A673 (cell line): ENCODE measurements at regions not wholly inside any gene's neighbourhood (a gene's known extent, or its start where the extent isn't known, plus 50 kb on each side); places are given as distances from the start of the nearest gene placed in this dataset.
"Not testable (repeated sequence)": the region's sequence is repeated elsewhere in the genome, so short reads cannot be mapped to it uniquely, and the experiment has no call there.

ENCODE experiments used
- BruUV-seq: library from RNA; stranded (reverse); fragments of 400-500 nt; replicated peaks from 2 replicates; lab custom pipeline; 2021; lab: Mats Ljungman, UMichigan
- CTCF ChIA-PET: fragments of 300-600 bp; sonication (Branson Sonifier 250); formaldehyde crosslinking; loops from one replicate; lab custom pipeline; 2022; ENCODE audit warnings: antibody characterized with exemption; lab: Charles Lee
- POLR2A ChIA-PET: fragments of 300-600 bp; sonication (Branson Sonifier 250); formaldehyde crosslinking; loops from one replicate; lab custom pipeline; 2022; ENCODE audit warnings: antibody characterized with exemption; ENCODE audit not compliant: low non-redundant PET; lab: Charles Lee
- DNase-seq: peaks from one replicate; pipeline ENCODE4 v3.0.0-alpha.2; 2015; ENCODE audit warnings: low spot score
- H3K27ac ChIP-seq: fragments of 200-600 bp; sonication (generic); 2 replicates; pipeline ENCODE4 v1.5.1; 2016; ENCODE audit warnings: mixed run types, low read depth, mild to moderate bottlenecking, mixed read lengths, antibody characterized with exemption, low read length; ENCODE audit not compliant: poor library complexity, severe bottlenecking
- H3K27me3 ChIP-seq: fragments of 200-600 bp; sonication (generic); replicated peaks from 2 replicates; pipeline ENCODE4 v1.6.1; 2017; ENCODE audit warnings: mixed run types, low read depth, mild to moderate bottlenecking, mixed read lengths, antibody characterized with exemption, low read length; ENCODE audit not compliant: insufficient read depth, poor library complexity
- H3K36me3 ChIP-seq: fragments of 200-600 bp; sonication (generic); 2 replicates; pipeline ENCODE4 v1.6.1; 2016; ENCODE audit warnings: mixed run types, mild to moderate bottlenecking, mixed read lengths, antibody characterized with exemption, low read length; ENCODE audit not compliant: insufficient read depth, poor library complexity, severe bottlenecking
- H3K4me1 ChIP-seq: fragments of 200-600 bp; sonication (generic); 2 replicates; pipeline ENCODE4 v1.6.1; 2017; ENCODE audit warnings: mixed run types, mild to moderate bottlenecking, mixed read lengths, antibody characterized with exemption, low read length; ENCODE audit not compliant: insufficient read depth, poor library complexity, severe bottlenecking
- H3K4me3 ChIP-seq: fragments of 200-600 bp; sonication (generic); 2 replicates; pipeline ENCODE4 v1.5.1; 2016; ENCODE audit warnings: low read depth, mixed run types, mild to moderate bottlenecking, mixed read lengths, low read length; ENCODE audit not compliant: poor library complexity, severe bottlenecking
- H3K9me3 ChIP-seq: fragments of 200-600 bp; sonication (generic); 2 replicates; pipeline ENCODE4 v1.6.1; 2016; ENCODE audit warnings: mixed run types, low read depth, mild to moderate bottlenecking, mixed read lengths, antibody characterized with exemption, low read length; ENCODE audit not compliant: poor library complexity, severe bottlenecking
- CTCF ChIP-seq: fragments of 300-800, 200-600 bp; sonication (generic); conservative IDR thresholded peaks from 2 replicates; pipeline ENCODE4 v1.5.1; 2017; ENCODE audit warnings: low read depth, mild to moderate bottlenecking, antibody characterized with exemption, low read length, moderate library complexity, mixed read lengths
- EZH2 ChIP-seq: fragments of 200-600 bp; sonication (generic); IDR thresholded peaks from 2 replicates; pipeline ENCODE4 v1.6.1; 2017; ENCODE audit warnings: borderline replicate concordance, low read depth, mild to moderate bottlenecking, mixed read lengths, antibody characterized with exemption, low read length; ENCODE audit not compliant: poor library complexity, severe bottlenecking
- intact Hi-C: fragments of 100-400 bp; cut with micrococcal nuclease; formaldehyde crosslinking; loops from one replicate; pipeline ENCODE4 v1.10.0; 2022; ENCODE audit not compliant: unreplicated experiment

- no peaks in the 10 kb centered on the region for H3K9me3 ChIP-seq
- no peak overlapping the region for H3K27ac ChIP-seq
- CTCF ChIA-PET = no interaction called here
- no TSS peak for BruUV-seq
- H3K4me1 ChIP-seq = no peaks in the 10 kb centered on the region
- TF ChIP-seq EZH2 (no peak), CTCF (no peak)
- no peaks in the 10 kb centered on the region for H3K36me3 ChIP-seq
- intact Hi-C loops = loop anchor here (5.0 kb wide), 2 partner anchors 77 to 677 kb away; no protein-coding TSS in a partner anchor
- no peaks in the 10 kb centered on the region for H3K27me3 ChIP-seq
- no peak overlapping the region for H3K4me3 ChIP-seq
- POLR2A ChIA-PET = no interaction called here
- DNase-seq = no peak
These were observed 453.9 kb upstream of the FSIP2 start for GRCh38 chr2:185284696-185285095.

GRCh38 chr2:185290012-185290411 is 448.6 kb upstream of the FSIP2 start:
- BruUV-seq, DNase-seq, H3K27ac ChIP-seq, POLR2A ChIA-PET, H3K9me3 ChIP-seq, H3K4me3 ChIP-seq, H3K36me3 ChIP-seq, H3K27me3 ChIP-seq, H3K4me1 ChIP-seq, CTCF ChIA-PET: not testable (repeated sequence)
- intact Hi-C loops = loop anchor here (2.0 to 5.0 kb wide), 2 partner anchors 449 to 967 kb away; partner anchors contain the start of gene FSIP2

GRCh38 chr2:185291035-185291647 is 447.5 kb upstream of the FSIP2 start:
- no TSS peak for BruUV-seq
- POLR2A ChIA-PET = no interaction called here
- intact Hi-C loops = loop anchor here (2.0 to 5.0 kb wide), 2 partner anchors 448 to 966 kb away; partner anchors contain the start of gene FSIP2

More at GRCh38 chr2:185291035-185291647, 447.5 kb upstream of the FSIP2 start:
- peak; percentile 74 for TF ChIP-seq CTCF
- TF ChIP-seq EZH2 = no peak
- Histone ChIP-seq H3K27me3 (no peaks in the 10 kb centered on the region), H3K4me3 (no peak overlapping the region), H3K4me1 (no peaks in the 10 kb centered on the region), H3K27ac (no peak overlapping the region), H3K36me3 (no peaks in the 10 kb centered on the region), H3K9me3 (no peaks in the 10 kb centered on the region)
- CTCF ChIA-PET = interaction anchor here (1.0 kb wide), 1 partner anchor 448 kb away, joined by 4 read pairs; no protein-coding TSS in a partner anchor
- peak; percentile 64 for DNase-seq
